ENCODE measurements at regions not wholly inside any gene's neighbourhood (a gene's known extent, or its start where the extent isn't known, plus 50 kb on each side); places are given as distances from the start of the nearest gene placed in this dataset.
"Not testable (repeated sequence)": the region's sequence is repeated elsewhere in the genome, so short reads cannot be mapped to it uniquely, and the experiment has no call there.

GRCh38 chrX:27132862-27133261 is 330.3 kb downstream of the PPP4R3C start:
- no peak for DNase-seq

DNA sequence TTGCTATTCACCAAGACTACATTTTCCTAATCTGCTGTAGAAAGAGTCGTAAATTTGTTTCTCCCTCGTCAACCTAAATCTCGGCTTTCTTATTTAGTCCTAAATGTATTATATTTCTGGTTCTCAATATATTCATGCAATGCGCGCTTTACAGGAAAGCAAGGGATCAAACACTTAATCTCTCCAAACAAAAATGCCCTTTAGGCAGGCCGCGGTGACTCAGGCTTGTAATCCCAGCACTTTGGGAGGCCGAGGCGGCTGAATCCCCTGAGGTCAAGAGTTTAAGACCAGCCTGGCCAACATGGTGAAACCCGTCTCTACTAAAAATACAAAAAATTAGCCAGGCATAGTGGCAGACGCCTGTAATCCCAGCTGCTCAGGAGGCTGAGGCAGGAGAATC is 376.0 kb downstream of the PPP4R3C start:
- DNase-seq, result not testable (repeated sequence)

- no peak for DNase-seq
These were observed 376.9 kb downstream of the PPP4R3C start for GRCh38 chrX:27086237-27086636.

GRCh38 chrX:27085346-27085745 is 377.8 kb downstream of the PPP4R3C start:
- DNase-seq, result no peak

DNA sequence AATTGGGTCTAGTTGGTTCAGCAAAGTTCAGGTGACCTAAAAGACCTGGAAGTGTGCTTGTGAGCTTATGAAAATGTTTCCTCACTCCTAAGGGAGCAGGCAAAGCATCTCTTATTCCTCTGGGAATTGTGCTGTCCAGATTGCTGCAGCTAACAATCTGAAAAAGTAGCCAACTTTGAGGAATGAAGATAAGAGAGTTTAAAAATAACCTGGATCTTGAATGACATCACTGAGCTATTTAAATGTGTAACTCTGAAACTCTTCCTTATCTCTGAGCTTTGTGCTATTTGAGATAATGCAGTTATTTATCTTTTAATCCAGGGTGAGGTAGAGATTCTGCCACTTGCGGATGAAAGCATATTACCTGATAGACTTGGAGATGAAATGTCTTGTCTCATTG is 384.8 kb downstream of the PPP4R3C start:
- DNase-seq, result no peak

GRCh38 chrX:27057883-27058282 is 405.3 kb downstream of the PPP4R3C start:
- DNase-seq, result no peak

DNA sequence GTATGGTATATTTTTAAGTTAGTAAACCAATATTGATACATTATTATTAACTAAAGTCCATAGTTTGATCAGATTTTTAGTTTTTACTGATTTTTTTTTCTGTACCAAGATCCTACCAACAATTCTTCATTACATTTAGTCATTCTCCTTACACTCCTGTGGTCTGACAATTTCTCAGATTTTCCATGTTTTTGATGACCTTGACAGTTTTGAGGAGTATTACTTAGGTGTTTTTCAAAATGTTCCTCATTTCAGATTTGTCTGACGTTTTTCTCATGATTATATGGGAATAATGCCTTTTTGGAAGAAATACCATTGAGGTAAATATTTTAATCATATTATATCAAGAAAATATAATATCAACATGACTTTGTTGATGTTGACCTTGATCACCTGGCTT is 423.8 kb downstream of the PPP4R3C start:
- no peak for DNase-seq

DNA sequence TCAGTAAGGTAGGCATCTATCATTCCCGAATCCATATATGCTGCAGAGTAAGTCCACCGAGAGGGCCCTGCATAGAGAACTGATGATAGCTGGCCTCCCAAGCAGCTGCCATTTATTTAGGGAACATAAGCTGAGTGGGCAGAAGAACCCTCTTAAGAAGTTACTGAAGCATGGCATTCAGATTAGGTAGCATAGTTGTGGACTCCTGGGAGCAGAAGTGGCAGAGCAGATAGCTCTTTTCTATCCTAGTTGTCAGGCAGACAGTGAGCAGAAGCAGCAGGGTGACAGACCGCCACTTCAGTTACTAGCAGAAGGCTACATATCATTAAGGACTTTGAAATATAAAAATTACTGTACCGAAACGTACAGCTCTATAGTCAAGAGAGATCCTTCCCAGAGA is 454.7 kb downstream of the PPP4R3C start:
- DNase-seq, result no peak

DNA sequence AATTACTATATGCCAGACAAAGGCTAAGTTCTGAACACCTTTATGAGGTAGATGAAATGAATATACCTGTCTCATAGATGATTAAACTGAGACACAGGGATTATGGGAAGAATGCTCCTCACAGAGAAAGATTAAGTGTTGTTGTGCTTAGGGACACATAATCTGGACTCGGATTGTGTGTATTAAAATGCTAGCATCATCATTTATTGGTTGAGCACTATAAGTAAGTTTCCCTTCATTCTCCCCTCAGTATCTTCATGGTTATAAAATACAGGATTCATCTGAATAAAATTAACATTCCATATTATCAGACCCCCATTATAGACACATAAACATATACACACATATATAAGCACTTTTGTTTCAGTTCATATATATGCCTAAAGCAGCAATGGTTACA is 463.5 kb downstream of the PPP4R3C start:
- no peak for DNase-seq

- DNase-seq, result no peak
These were observed 504.9 kb downstream of the PPP4R3C start for GRCh38 chrX:26958261-26958660.

DNA sequence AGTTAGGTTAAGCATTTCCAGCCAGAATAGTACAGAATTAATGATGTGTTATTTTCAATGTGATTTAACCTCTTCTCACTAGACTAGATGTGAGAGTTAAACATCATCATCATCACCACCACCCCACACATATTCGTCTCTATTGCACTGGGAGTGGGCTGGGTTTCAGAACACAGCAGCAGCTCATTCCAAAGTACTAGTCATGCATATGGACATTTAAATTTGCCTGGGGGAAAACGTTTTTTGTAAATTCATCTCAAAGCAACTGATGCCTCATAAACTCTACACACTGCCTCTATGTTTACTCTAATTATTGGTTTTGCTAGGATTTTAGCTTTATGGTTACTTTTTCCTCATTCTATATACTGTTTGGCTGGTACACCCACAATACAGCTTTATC is 509.1 kb downstream of the PPP4R3C start:
- DNase-seq, result no peak

DNA sequence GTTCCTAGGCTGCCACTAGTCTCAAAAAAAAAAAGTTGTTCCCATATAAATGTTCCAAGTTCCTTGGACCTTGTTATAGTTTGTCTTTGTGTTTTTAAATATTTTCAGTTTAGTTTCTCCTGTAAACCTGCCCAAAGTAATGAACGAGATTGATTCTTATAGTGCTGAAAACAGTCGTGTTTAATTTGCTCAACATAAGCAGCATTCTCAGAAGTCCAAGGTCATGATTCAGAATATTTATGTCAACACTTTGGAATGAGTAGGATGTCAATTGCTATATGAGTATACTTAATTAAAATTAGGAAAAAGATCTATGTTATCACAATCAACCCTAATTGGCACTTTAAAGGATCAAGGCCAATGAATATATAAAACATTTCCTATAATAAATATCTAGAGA is 510.9 kb downstream of the PPP4R3C start:
- DNase-seq, result no peak

- no peak for DNase-seq
These were observed 535.7 kb downstream of the PPP4R3C start for GRCh38 chrX:26927419-26927818.

DNA sequence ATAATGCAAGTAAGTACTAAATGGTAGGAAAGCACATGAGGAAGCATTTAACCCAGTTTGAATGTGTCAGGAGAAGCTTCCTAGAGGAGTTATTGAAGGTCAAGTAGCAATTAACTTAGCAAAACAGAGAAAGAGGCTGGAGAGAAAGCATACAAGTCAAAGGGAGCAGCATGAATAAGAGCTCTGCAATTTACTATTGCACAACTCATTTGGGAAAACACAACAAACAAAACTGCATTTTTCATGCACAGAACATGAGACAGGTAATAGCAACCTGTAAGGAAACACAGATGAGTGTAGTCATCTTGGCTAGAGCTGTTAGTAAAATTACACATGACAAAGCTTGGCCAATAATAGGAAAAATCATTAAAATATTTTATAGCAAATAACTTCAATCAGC is 538.1 kb downstream of the PPP4R3C start:
- DNase-seq, result no peak

GRCh38 chrX:26922278-26922677 is 540.9 kb downstream of the PPP4R3C start:
- DNase-seq, result no peak

DNA sequence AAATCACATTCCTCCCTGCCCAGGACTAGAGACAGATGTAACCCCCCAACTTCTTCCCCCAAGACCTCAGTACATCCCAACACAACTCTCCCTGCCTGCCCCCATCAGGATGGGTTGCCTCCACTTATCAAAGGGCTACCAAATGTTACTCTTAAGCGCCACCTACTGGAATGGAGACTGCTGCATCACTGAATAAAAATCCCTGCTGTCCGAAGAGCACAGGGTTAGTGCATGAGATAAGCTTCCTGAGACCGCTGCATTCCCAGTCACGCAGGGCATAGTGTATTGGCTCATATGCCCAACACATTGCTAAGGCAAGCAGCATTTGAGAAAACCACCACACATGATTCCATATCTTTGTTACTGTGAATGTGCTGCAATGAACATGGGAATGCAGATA is 544.5 kb downstream of the PPP4R3C start:
- no peak for DNase-seq

DNA sequence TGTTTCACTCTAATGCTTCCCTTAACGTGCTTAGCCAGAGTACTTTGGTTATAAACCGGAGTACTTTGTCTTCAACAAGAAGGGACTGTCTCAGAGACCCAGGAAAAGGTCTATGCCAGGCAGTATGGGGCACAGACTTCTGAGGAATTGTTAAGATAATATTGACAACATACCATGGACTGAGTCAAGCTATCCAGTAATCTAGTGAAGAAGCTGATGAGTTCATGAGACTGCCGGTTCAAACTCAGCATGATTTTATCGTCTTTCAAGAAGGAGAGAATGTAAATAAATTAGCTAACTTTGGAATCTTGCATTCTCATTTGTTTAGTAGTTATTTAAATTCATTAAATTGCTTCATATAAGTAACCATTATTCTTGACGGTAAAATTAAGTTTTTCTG is 546.1 kb downstream of the PPP4R3C start:
- no peak for DNase-seq

GRCh38 chrX:26915064-26915463 is 548.1 kb downstream of the PPP4R3C start:
- DNase-seq, result no peak

DNA sequence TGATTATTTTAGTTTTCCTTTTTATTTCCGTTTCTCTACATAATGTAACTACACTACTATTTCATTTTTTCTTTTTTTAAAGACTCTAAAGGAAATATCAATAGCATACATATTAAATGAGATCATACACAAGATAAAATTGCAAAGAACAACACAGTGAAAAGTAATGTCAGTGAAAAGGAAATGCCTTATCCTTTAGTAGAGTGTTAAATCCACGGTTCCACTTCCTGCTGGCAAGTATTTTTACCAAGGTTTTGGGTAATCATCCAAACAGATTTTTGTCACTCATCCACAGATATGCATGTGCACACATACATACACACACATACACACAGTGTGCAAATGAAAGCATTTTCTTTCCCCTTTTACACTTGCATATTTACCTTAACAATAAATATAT is 548.9 kb downstream of the PPP4R3C start:
- DNase-seq, result no peak

GRCh38 chrX:26911785-26912184 is 551.4 kb downstream of the PPP4R3C start:
- DNase-seq, result not testable (repeated sequence)

DNA sequence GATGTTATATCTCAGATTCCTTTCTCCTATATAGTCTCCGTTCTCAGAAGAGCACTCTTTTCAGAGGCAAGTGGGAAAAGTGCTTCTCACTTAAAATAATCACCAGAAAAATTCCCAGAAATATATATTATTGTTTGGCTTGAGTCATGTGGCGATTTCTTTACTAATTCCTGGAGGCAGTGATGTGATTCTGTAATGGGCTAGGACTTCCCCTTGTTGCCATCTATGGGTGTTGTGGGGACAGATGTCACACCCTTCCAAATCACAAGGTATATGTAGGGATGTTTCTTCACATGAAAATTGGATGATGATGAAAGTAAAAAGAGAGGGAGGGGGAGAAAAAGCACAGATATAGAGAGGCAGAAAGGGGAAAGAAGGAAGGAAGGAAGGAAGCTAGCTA is 553.4 kb downstream of the PPP4R3C start:
- DNase-seq, result no peak

GRCh38 chrX:26908218-26908617 is 554.9 kb downstream of the PPP4R3C start:
- no peak for DNase-seq

GRCh38 chrX:26889574-26889973 is 573.6 kb downstream of the PPP4R3C start:
- no peak for DNase-seq

- no peak for DNase-seq
These were observed 589.4 kb downstream of the PPP4R3C start for GRCh38 chrX:26873736-26874135.

- DNase-seq, result no peak
These were observed 591.2 kb downstream of the PPP4R3C start for GRCh38 chrX:26871967-26872366.

DNA sequence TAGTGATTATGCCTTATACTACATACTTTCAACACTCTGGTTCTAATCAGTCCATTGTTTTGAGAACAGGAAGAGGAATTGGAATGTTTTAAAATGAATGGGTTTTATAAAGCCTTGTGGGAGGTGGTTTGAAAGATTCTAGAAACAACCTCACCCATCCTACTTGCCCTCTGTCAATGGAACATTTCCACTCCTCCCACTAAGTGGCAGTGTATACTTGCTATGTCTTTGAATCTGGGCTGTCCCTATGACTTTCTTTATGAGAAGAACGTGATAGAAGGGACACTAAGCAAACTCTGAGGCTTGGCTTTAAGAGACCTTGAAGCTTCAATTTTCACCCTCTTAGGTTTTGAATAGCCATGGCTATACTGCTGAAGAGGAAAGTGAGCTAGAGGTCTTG is 611.2 kb downstream of the PPP4R3C start:
- no peak for DNase-seq

Data from NCI-H2107 (cell line).